Pons (tissue), 1 donor: ENCODE measurements at regions not wholly inside any gene's neighbourhood (a gene's known extent, or its start where the extent isn't known, plus 50 kb on each side); places are given as distances from the start of the nearest gene placed in this dataset.

Experiments
- DNase-seq: peaks from one replicate; pipeline ENCODE4 v3.0.0-alpha.2; 2016; ENCODE audit warnings: low spot score

DNA sequence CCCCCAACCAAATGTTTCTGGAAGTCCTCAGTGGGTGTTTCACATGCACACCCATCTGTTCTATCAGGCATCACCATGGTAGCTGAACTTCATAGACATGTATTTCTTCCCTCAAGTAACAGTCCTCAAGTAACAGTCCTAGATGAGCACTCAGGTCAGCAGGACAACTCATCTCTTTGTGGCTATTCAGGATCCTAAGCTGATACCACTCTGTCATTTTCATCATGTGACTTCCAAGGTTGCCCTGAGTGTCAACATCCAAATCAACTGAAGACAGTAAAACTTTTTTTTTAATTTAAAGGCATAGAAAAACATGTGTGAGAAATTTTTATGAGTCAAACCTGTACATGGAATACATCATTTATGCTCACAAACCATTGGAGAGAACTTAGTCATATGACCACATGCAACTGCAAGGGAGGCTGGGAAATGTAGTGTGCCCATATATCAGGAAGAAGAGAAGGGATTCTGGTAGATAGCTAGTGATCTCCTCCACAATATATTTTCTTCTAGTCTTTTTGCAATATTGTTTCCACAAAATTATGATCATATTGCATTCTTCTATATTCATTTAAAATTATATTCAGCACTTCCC, 64.2 kb upstream of the FST start:
- DNase-seq, result no peak

GRCh38 chr5:53418409-53418808, 62.0 kb upstream of the FST start:
- no peak for DNase-seq

DNA sequence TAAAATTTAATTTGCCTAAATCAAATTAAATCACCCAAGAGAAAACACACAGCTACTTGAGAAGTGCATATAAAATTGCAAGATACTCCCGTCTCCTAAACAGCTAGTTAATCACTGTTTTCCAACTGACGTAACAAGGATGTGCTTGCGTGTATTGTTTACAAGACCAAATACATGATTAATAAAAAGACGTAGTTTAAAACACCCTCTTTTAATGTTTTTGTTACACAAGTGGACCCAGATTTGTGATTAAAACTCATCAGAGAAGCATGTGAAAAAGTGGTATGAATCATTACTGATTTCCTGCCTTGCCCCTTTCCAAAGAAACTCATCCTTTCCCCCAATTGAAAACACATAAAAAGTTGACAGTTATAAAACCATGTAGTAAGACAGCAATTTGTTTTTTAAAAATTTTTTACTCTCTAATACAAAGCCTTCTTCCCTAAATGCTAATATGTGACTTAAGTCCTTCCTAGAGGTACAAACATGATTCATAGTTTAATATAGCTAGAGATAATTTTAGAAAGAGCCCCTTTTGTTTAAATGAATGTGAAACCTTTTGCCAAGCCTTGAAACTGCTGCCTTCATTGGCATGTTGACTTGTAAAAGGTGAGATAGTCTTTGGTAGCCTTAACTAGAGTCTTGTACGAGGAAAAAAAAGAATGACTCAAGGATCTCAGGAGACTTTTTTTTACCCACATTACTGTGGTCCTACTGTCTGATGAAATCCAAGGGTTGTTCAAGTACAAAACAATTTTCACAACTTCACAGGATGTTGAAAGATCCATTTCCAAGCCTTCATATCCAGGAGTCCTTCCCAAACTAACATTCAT, 61.4 kb upstream of the FST start:
- no peak for DNase-seq

DNA sequence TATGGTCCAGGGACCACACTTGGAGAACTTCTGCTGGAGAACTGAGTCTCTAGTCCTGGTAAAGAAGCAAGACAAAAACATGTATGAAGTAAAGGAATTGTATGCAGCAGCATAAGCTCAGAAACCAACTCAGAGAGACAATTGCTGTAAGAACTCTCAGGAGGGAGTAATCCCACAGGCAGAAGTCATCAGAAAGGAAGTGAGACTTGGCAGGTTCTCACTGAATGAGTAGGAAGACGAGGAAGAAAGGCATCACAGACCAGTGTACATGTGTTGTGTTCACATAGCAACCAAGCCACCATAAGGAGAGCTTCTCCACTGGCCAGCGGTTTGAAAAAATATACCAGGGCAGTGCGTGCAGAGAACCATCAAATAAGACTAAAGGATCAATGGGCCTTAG, 57.9 kb upstream of the FST start:
- no peak for DNase-seq

GRCh38 chr5:53423724-53424123, 56.7 kb upstream of the FST start:
- DNase-seq, result no peak

DNA sequence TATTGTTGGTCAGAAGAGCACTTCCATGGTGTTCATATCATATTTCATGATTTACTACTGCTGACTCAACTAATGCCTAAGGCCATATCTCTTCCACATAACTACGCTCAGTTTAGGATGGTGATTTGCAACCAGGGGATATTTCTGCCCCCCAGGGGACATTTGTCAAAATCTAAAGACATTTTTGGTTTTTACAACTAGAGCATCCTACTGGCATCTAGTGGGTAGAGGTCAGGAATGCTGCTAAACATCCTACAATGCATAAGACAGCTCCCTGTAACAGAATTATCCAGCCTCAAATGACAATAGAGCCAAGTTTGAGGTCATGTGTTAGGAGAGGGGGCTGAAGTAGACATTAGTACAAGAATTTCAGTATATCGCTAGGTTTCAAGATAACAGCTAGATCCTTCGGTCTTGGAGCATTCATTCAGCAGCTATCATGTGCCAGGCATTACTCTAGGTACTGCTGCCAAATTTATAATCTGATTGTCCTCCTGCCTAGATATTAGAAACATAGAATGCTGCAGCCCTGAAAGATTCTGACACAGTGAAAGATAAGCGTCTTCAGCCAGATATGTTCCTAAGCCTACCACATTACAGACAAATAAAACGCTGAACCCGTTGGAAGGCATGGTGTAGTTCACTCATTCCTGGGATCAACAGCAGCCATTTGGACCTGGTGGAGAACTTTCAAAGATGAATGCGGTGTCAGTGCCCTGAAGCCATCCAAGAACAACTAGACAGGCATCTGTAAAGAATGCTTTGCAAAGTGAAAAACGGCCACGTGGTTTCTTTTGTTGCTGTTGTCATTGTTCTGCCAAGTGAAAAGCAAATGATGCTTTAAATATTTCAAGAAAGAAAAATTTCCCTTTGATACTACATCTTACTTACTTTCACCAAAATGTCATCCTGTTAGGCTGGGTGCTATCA, 55.5 kb upstream of the FST start:
- DNase-seq, result no peak

DNA sequence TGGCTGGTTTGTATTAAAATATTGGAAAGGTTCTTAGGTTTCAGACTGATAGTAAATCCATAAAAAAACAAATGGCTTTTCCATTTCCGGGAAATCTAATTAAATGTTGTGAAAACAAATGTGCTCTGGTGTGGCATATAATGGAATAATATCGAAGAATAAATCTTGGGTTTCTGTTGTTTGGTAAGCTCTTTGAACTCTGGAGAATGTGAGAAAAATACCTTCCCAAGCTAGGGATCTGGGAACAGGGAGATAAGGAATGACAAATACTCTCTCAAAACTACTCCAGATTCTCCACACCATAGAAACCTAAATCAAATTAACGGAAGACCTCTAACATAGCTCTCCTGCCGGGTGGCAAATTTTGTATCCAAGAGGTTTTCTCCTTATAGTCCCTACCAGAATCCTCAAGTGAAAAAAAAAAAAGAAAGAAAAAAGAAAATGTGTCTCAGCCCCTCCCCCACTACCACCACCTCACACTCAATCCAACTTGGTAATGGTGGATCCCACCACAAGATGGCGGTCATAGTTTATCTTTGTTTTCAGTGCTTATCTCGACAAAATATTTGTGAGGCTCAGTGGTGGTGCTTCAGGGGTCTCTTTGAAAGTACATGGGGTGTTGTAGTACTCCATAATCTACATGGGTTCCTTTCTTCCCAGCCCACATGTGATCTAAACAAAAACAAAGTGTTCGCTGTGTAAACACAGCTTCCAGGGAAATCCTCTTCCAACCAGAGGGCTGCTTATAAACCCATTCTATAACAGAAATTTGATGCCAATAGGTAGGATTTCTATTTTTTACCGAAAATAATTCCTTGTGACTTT, 54.5 kb upstream of the FST start:
- peak; percentile 37 for DNase-seq

GRCh38 chr5:53426512-53426830, 54.0 kb upstream of the FST start:
- no peak for DNase-seq

GRCh38 chr5:53426878-53427277, 53.6 kb upstream of the FST start:
- no peak for DNase-seq

GRCh38 chr5:53427965-53428364, 52.5 kb upstream of the FST start:
- no peak for DNase-seq

GRCh38 chr5:53429706-53430105, 50.7 kb upstream of the FST start:
- no peak for DNase-seq

- peak; percentile 27 for DNase-seq
These were observed 49.7 kb upstream of the FST start for GRCh38 chr5:53430618-53431252.
